CD4-positive, alpha-beta T cell (primary cell): ENCODE measurements at regions not wholly inside any gene's neighbourhood (a gene's known extent, or its start where the extent isn't known, plus 50 kb on each side); places are given as distances from the start of the nearest gene placed in this dataset.

Experiments
- ATAC-seq: fragments of 200-7000 bp; cut with Tn5 transposase; one replicate; pipeline ENCODE4 v1.10.0; 2022; ENCODE audit warnings: mild to moderate bottlenecking; ENCODE audit not compliant: poor library complexity
- CTCF ChIA-PET: fragments of 350-600 bp; sonication (Branson Sonifier 250); formaldehyde crosslinking; loops from one replicate; lab custom pipeline; 2021; ENCODE audit warnings: antibody characterized with exemption, inconsistent platforms; lab: Charles Lee
- POLR2A ChIA-PET: fragments of 350-600 bp; sonication (Branson Sonifier 250); formaldehyde crosslinking; loops from one replicate; lab custom pipeline; 2021; ENCODE audit warnings: antibody characterized with exemption, inconsistent platforms; lab: Charles Lee
- DNase-seq, 14 experiments: peaks; one replicate each; pipeline ENCODE4 v3.0.0-alpha.2; 2013 to 2020; ENCODE audit warnings: mixed read lengths in 2 of 14
- H3K27ac ChIP-seq, 2 donors: one replicate each; pipeline versions ENCODE4 v1.5.1 to v1.7.0; 2013; ENCODE audit warnings: low read length in 2 of 2, low read depth in 1 of 2, mild to moderate bottlenecking in 1 of 2
- H3K27me3 ChIP-seq, 2 experiments: 1 replicate in 1 of 2; 2 replicates in 1 of 2; pipeline versions ENCODE4 v1.6.1 to v1.7.0; 2013; ENCODE audit warnings: low read length in 2 of 2, control low read depth in 1 of 2, mild to moderate bottlenecking in 1 of 2, moderate library complexity in 1 of 2; ENCODE audit not compliant: insufficient read depth in 2 of 2, control insufficient read depth in 1 of 2
- H3K36me3 ChIP-seq: one replicate; pipeline ENCODE4 v1.6.1; 2013; ENCODE audit warnings: low read length, control low read depth; ENCODE audit not compliant: insufficient read depth
- H3K4me1 ChIP-seq: one replicate; pipeline ENCODE4 v1.6.1; 2013; ENCODE audit warnings: low read length, control low read depth; ENCODE audit not compliant: insufficient read depth
- H3K4me3 ChIP-seq: one replicate; pipeline ENCODE4 v1.5.1; 2013; ENCODE audit warnings: mild to moderate bottlenecking, low read length, moderate library complexity
- H3K9me3 ChIP-seq, 2 experiments: 1 replicate in 1 of 2; 2 replicates in 1 of 2; pipeline versions ENCODE4 v1.6.1 to v1.7.0; 2013; ENCODE audit warnings: low read length in 2 of 2, mild to moderate bottlenecking in 2 of 2, control low read depth in 1 of 2, moderate library complexity in 1 of 2; ENCODE audit not compliant: control insufficient read depth in 1 of 2, insufficient read depth in 1 of 2
- H3K27ac Mint-ChIP-seq: one replicate; pipeline ENCODE4 v1.8.0; 2020; ENCODE audit warnings: mixed read lengths
- H3K27me3 Mint-ChIP-seq: one replicate; pipeline ENCODE4 v1.8.0; 2021; ENCODE audit warnings: mixed read lengths
- H3K36me3 Mint-ChIP-seq: one replicate; pipeline ENCODE4 v1.8.0; 2021; ENCODE audit warnings: low read depth, mixed read lengths
- H3K4me1 Mint-ChIP-seq: one replicate; pipeline ENCODE4 v1.8.0; 2021; ENCODE audit warnings: low read depth, mixed read lengths
- H3K4me3 Mint-ChIP-seq: one replicate; pipeline ENCODE4 v1.8.0; 2020; ENCODE audit warnings: mild to moderate bottlenecking, mixed read lengths
- H3K9me3 Mint-ChIP-seq: one replicate; pipeline ENCODE4 v1.8.0; 2020; ENCODE audit warnings: mixed read lengths
- CTCF ChIP-seq: fragments of 200-600 bp; IDR thresholded peaks from one replicate; pipeline ENCODE4 v1.8.0; 2022; ENCODE audit warnings: antibody characterized with exemption, mild to moderate bottlenecking
- intact Hi-C, 2 experiments: fragments of 100-400 bp; cut with DNase I in 1 of 2; cut with micrococcal nuclease in 1 of 2; formaldehyde crosslinking; loops; one replicate each; pipeline versions ENCODE4 v1.15.1 to v1.9.0; 2023 to 2025; cut with DNase I, micrococcal nuclease

GRCh38 chr15:31957581-31957980 is 72.7 kb upstream of the CHRNA7 start:
- intact Hi-C loops, result loop anchor here in 1 of 2 experiments (10.0 kb wide), 1 partner anchor 57 kb away; no protein-coding TSS in a partner anchor
- no peak for ATAC-seq
- CTCF ChIA-PET, result no interaction called here
- POLR2A ChIA-PET, result no interaction called here
- Mint-ChIP-seq H3K27ac (no peak overlapping the region), H3K4me3 (no peak overlapping the region), H3K36me3 (no peaks in the 10 kb centered on the region), H3K9me3 (peaks cover 8% of the 10 kb centered on the region), H3K27me3 (peaks cover 26% of the 10 kb centered on the region), H3K4me1 (no peaks in the 10 kb centered on the region)
- no peak for DNase-seq
- no peak overlapping the region for H3K27ac ChIP-seq
- no peak overlapping the region for H3K4me3 ChIP-seq
- peaks cover 14 to 30% of the 10 kb centered on the region in 2 experiments for H3K9me3 ChIP-seq
- no peaks in the 10 kb centered on the region for H3K4me1 ChIP-seq
- peaks cover 6 to 15% of the 10 kb centered on the region in 2 experiments for H3K27me3 ChIP-seq
- TF ChIP-seq CTCF, result no peak
- no peaks in the 10 kb centered on the region for H3K36me3 ChIP-seq

- no peaks in the 10 kb centered on the region for H3K36me3 ChIP-seq
- no peaks in the 10 kb centered on the region for H3K4me1 Mint-ChIP-seq
- peaks cover 35% of the 10 kb centered on the region for H3K27me3 Mint-ChIP-seq
- intact Hi-C loops, result no loop called here
- peaks cover 5 to 7% of the 10 kb centered on the region in 2 experiments for H3K27me3 ChIP-seq
- peaks cover 3% of the 10 kb centered on the region for H3K9me3 Mint-ChIP-seq
- no peak overlapping the region for H3K27ac Mint-ChIP-seq
- CTCF ChIA-PET, result interaction anchor here (0.5 kb wide), 1 partner anchor 1291 kb away, joined by 4 read pairs; no protein-coding TSS in a partner anchor
- POLR2A ChIA-PET, result no interaction called here
- no peak overlapping the region for H3K27ac ChIP-seq
- no peak overlapping the region for H3K4me3 Mint-ChIP-seq
- no peaks in the 10 kb centered on the region for H3K36me3 Mint-ChIP-seq
- H3K4me3 ChIP-seq, result no peak overlapping the region
- ATAC-seq (no peak), DNase-seq (no peak)
- H3K4me1 ChIP-seq, result no peaks in the 10 kb centered on the region
- no peak for TF ChIP-seq CTCF
- H3K9me3 ChIP-seq, result peaks cover 4 to 10% of the 10 kb centered on the region in 2 experiments
Measured at GRCh38 chr15:31964586-31965307, 65.6 kb upstream of the CHRNA7 start.

- Histone ChIP-seq H3K4me1 (peaks cover 1% of the 10 kb centered on the region), H3K27ac (no peak overlapping the region), H3K9me3 (no peaks in the 10 kb centered on the region), H3K27me3 (peaks cover 0 to 7% of the 10 kb centered on the region in 2 experiments), H3K4me3 (no peak overlapping the region), H3K36me3 (no peaks in the 10 kb centered on the region)
- ATAC-seq (no peak), DNase-seq (no peak)
- Mint-ChIP-seq H3K4me1 (peaks cover 5% of the 10 kb centered on the region), H3K27me3 (peaks cover 42% of the 10 kb centered on the region), H3K36me3 (no peaks in the 10 kb centered on the region), H3K4me3 (no peak overlapping the region), H3K27ac (no peak overlapping the region), H3K9me3 (no peaks in the 10 kb centered on the region)
- CTCF ChIA-PET, result no interaction called here
- intact Hi-C loops, result no loop called here
- no peak for TF ChIP-seq CTCF
- POLR2A ChIA-PET, result no interaction called here
Measured at GRCh38 chr15:31970007-31970406, 60.3 kb upstream of the CHRNA7 start.
